Lung (tissue), 11 donors: ENCODE measurements at regions not wholly inside any gene's neighbourhood (a gene's known extent, or its start where the extent isn't known, plus 50 kb on each side); places are given as distances from the start of the nearest gene placed in this dataset.

Experiments
- ATAC-seq: fragments of 200-7000 bp; cut with Tn5 transposase; one replicate; pipeline ENCODE4 v1.9.1; 2020; ENCODE audit warnings: moderate number of reproducible peaks; ENCODE audit not compliant: insufficient read depth, low FRiP score
- DNase-seq, 3 donors: peaks; one replicate each; pipeline ENCODE4 v3.0.0-alpha.2; 2013 to 2017
- H3K27ac ChIP-seq, 2 donors: one replicate each; pipeline ENCODE4 v1.5.1; 2013; ENCODE audit warnings: mild to moderate bottlenecking in 2 of 2, moderate library complexity in 2 of 2, control low read depth in 1 of 2, inconsistent platforms in 1 of 2, low read depth in 1 of 2, low read length in 1 of 2
- H3K27me3 ChIP-seq, 3 donors: one replicate each; pipeline ENCODE4 v1.5.1; 2013; ENCODE audit warnings: low read length in 2 of 3; ENCODE audit not compliant: control insufficient read depth in 3 of 3, insufficient read depth in 3 of 3
- H3K36me3 ChIP-seq, 4 donors: one replicate each; pipeline ENCODE4 v1.5.1; 2013; ENCODE audit warnings: low read length in 4 of 4, mild to moderate bottlenecking in 1 of 4, moderate library complexity in 1 of 4; ENCODE audit not compliant: control insufficient read depth in 4 of 4, insufficient read depth in 4 of 4
- H3K4me1 ChIP-seq, 5 donors: one replicate each; pipeline ENCODE4 v1.5.1; 2013; ENCODE audit warnings: low read length in 5 of 5, mild to moderate bottlenecking in 2 of 5, moderate library complexity in 1 of 5; ENCODE audit not compliant: control insufficient read depth in 5 of 5, insufficient read depth in 5 of 5
- H3K4me3 ChIP-seq: one replicate; pipeline ENCODE4 v1.5.1; 2013; ENCODE audit warnings: mild to moderate bottlenecking, control low read depth, moderate library complexity
- H3K9ac ChIP-seq, 2 donors: one replicate each; pipeline ENCODE4 v1.5.1; 2013; ENCODE audit warnings: low read length in 2 of 2, control low read depth in 1 of 2; ENCODE audit not compliant: insufficient read depth in 1 of 2
- H3K9me3 ChIP-seq, 4 donors: one replicate each; pipeline ENCODE4 v1.5.1; 2013; ENCODE audit warnings: low read length in 3 of 4, mild to moderate bottlenecking in 1 of 4, moderate library complexity in 1 of 4; ENCODE audit not compliant: control insufficient read depth in 4 of 4, insufficient read depth in 3 of 4
- CTCF ChIP-seq: IDR thresholded peaks from 2 replicates; pipeline ENCODE4 v1.5.1; 2012; ENCODE audit warnings: mild to moderate bottlenecking; ENCODE audit errors: control extremely low read depth, extremely low read depth
- WGBS, 2 donors: extraction: QIAGEN DNeasy Blood & Tissue Kit; methylation state at CpG; one replicate each; pipeline ENCODE4 v1.1.7; 2013; 5-methylcytosine and 5-hydroxymethylcytosine counted together
- donor health status: control.
- donor health status: control.
- donor health status: Bipolar disorder and iron deficiency.
- donor health status: healthy.
- donor health status: DM: yes; HTN: yes; CAD: no.

DNA sequence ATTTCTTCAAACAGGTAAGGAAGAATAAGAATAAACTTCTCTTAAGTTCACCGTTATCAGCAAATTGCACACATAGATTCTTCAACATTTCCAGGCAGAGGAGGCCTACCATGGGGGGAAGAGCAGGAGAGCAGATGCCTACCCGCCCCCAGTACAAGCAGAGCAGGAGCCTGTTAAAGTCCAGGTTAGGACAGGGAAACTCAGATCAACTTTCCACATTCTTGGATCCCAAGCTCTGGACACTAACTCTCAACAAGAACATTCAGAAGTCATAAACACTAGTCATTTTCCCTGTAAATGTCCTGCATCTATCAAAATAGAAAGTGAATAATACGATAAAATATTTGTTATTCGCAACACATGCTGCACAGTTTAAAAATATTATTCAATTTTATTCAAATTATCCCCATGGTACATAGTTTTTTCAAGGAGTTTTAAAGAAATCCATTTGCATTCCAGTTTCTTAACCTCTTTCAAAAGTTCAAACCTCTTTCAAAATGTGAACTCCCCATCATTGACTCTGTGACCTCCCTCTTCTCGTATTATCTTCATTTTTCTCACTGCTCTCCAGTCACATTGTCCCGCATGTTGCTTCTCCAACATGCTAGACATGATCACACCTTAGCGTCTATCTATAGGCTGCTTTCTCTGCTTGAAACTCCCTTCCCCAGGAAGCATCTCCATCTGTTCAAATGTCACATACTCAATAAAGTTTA is 185.2 kb upstream of the NEIL3 start:
- DNase-seq: no peak
- Histone ChIP-seq H3K36me3 (no peaks in the 10 kb centered on the region), H3K4me1 (no peaks in the 10 kb centered on the region), H3K9me3 (peaks cover 0 to 6% (median under 1%) of the 10 kb centered on the region in 4 donors), H3K27ac (no peak overlapping the region), H3K27me3 (no peaks in the 10 kb centered on the region), H3K4me3 (no peak overlapping the region), H3K9ac (no peak overlapping the region)
- WGBS, 2 donors: 80 to 86% methylated on average over 7 of the region's 7 CpGs
- ATAC-seq: no peak
- no peak for TF ChIP-seq CTCF

GRCh38 chr4:177125656-177126055 is 184.0 kb upstream of the NEIL3 start:
- no peak overlapping the region for H3K27ac ChIP-seq
- ATAC-seq (no peak), DNase-seq (no peak)
- no peaks in the 10 kb centered on the region for H3K4me1 ChIP-seq
- no peak overlapping the region for H3K4me3 ChIP-seq
- no peak for TF ChIP-seq CTCF
- 82 to 90% methylated on average over 3 of the region's 3 CpGs for WGBS, 2 donors
- no peaks in the 10 kb centered on the region for H3K36me3 ChIP-seq
- no peak overlapping the region for H3K9ac ChIP-seq
- peaks cover 0 to 9% (median 6%) of the 10 kb centered on the region in 4 donors for H3K9me3 ChIP-seq
- H3K27me3 ChIP-seq: no peaks in the 10 kb centered on the region

- H3K4me1 ChIP-seq: no peaks in the 10 kb centered on the region
- H3K9me3 ChIP-seq: peaks cover 0 to 9% (median 3%) of the 10 kb centered on the region in 4 donors
- no peaks in the 10 kb centered on the region for H3K36me3 ChIP-seq
- no peak for TF ChIP-seq CTCF
- H3K9ac ChIP-seq: no peak overlapping the region
- no peak overlapping the region for H3K4me3 ChIP-seq
- no peak for DNase-seq
- ATAC-seq: no peak
- H3K27ac ChIP-seq: no peak overlapping the region
- no peaks in the 10 kb centered on the region for H3K27me3 ChIP-seq
Measured at GRCh38 chr4:177127658-177128057, 182.0 kb upstream of the NEIL3 start.

DNA sequence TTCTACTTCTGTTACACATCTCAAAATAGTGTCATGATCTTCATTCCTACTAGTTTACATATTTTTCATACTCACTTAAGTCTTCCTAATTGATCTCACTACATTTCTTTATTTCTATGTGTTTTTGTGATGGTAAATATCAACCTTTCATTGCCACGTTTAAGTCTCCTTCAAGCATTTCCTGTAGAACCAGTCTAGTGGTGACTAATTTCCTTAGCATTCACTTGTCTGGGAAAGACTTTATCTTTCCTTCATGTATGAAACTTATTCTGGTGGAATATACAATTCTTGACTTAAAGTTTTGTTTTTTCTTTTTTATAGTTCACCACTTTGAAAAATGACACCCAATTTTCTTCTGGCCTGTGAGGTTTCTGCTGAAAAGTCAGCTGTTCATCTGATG is 181.4 kb upstream of the NEIL3 start:
- H3K36me3 ChIP-seq: no peaks in the 10 kb centered on the region
- ATAC-seq (no peak), DNase-seq (no peak)
- no peak for TF ChIP-seq CTCF
- no peak overlapping the region for H3K27ac ChIP-seq
- H3K4me1 ChIP-seq: no peaks in the 10 kb centered on the region
- peaks cover 0 to 9% (median 3%) of the 10 kb centered on the region in 4 donors for H3K9me3 ChIP-seq
- no peak overlapping the region for H3K9ac ChIP-seq
- 18 to 33% methylated on average over 1 of the region's 1 CpG for WGBS, 2 donors
- H3K4me3 ChIP-seq: no peak overlapping the region
- H3K27me3 ChIP-seq: no peaks in the 10 kb centered on the region
